Breast epithelium (tissue), 3 donors: ENCODE measurements at regions not wholly inside any gene's neighbourhood (a gene's known extent, or its start where the extent isn't known, plus 50 kb on each side); places are given as distances from the start of the nearest gene placed in this dataset.

ENCODE experiments used
- POLR2A ChIP-seq: fragments of 450-650 bp; IDR thresholded peaks from one replicate; pipeline ENCODE4 v1.6.1; 2016; ENCODE audit warnings: antibody characterized with exemption, mild to moderate bottlenecking, moderate library complexity
- POLR2AphosphoS5 ChIP-seq, 3 donors: sonication (generic); formaldehyde crosslinking; IDR thresholded peaks; one replicate each; pipeline ENCODE4 v1.6.1; 2017; ENCODE audit warnings: antibody characterized with exemption in 3 of 3
- TF ChIP-seq, protein P1 (sequence below), 3 donors: fragments of 450-650 bp; IDR thresholded peaks; one replicate each; pipeline ENCODE4 v1.5.1; 2016 to 2017; ENCODE audit warnings: antibody characterized with exemption in 3 of 3, mild to moderate bottlenecking in 3 of 3, moderate library complexity in 3 of 3

DNA sequence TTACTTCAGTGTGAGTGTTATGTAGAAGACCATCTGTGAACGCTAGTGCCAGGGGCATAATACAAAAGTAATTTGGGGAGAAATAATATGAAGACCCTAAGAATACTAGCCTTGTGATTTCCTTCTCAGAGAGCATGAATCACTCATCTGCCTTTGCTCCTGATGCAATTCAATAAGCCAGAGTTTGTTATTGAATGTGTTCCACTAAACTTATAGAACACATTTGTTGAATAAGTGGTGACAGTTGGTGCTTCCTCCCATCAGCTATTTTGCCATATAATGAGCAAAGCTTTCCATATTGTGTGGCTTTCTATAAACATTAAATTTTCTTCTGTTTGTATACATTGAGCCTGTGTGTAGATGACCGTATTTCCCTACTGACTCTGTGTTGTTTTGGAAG is 136.4 kb upstream of the QRFPR start:
- TF ChIP-seq, protein P1, sequence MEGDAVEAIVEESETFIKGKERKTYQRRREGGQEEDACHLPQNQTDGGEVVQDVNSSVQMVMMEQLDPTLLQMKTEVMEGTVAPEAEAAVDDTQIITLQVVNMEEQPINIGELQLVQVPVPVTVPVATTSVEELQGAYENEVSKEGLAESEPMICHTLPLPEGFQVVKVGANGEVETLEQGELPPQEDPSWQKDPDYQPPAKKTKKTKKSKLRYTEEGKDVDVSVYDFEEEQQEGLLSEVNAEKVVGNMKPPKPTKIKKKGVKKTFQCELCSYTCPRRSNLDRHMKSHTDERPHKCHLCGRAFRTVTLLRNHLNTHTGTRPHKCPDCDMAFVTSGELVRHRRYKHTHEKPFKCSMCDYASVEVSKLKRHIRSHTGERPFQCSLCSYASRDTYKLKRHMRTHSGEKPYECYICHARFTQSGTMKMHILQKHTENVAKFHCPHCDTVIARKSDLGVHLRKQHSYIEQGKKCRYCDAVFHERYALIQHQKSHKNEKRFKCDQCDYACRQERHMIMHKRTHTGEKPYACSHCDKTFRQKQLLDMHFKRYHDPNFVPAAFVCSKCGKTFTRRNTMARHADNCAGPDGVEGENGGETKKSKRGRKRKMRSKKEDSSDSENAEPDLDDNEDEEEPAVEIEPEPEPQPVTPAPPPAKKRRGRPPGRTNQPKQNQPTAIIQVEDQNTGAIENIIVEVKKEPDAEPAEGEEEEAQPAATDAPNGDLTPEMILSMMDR (IDR thresholded peaks at IDR 0.05), result no peak
- TF ChIP-seq POLR2A (no peak), POLR2AphosphoS5 (IDR thresholded peaks at IDR 0.05) (no peak)
